Fibroblast of lung (primary cell): ENCODE measurements at regions not wholly inside any gene's neighbourhood (a gene's known extent, or its start where the extent isn't known, plus 50 kb on each side); places are given as distances from the start of the nearest gene placed in this dataset.

Experiments
- DNase-seq, 2 donors: peaks; one replicate each; pipeline versions ENCODE4 v3.0.0 to v3.0.0-alpha.2; 2010; ENCODE audit warnings: low read depth in 2 of 2
- H2AFZ ChIP-seq: 2 replicates; pipeline ENCODE4 v1.5.1; 2012; ENCODE audit warnings: low read length, control low read depth, inconsistent platforms
- H3K27ac ChIP-seq: 2 replicates; pipeline ENCODE4 v1.5.1; 2011; ENCODE audit warnings: low read length, control low read depth; ENCODE audit not compliant: insufficient read depth
- H3K27me3 ChIP-seq: 2 replicates; pipeline ENCODE4 v1.5.1; 2011; ENCODE audit warnings: mild to moderate bottlenecking, low read length; ENCODE audit not compliant: control insufficient read depth, insufficient read depth
- H3K36me3 ChIP-seq: 2 replicates; pipeline ENCODE4 v1.5.1; 2011; ENCODE audit warnings: low read length; ENCODE audit not compliant: control insufficient read depth, insufficient read depth
- H3K4me1 ChIP-seq: 2 replicates; pipeline ENCODE4 v1.5.1; 2011; ENCODE audit warnings: low read length; ENCODE audit not compliant: control insufficient read depth, insufficient read depth; ENCODE audit errors: extremely low read depth
- H3K4me2 ChIP-seq: 2 replicates; pipeline ENCODE4 v1.5.1; 2011; ENCODE audit warnings: low read length, control low read depth; ENCODE audit not compliant: insufficient read depth; ENCODE audit errors: extremely low read depth
- H3K4me3 ChIP-seq, 4 experiments: fragments of 200-600 bp in 1 of 4; sonication (generic) in 1 of 4; replicated peaks in 1 of 4; 2 replicates each; pipeline ENCODE4 v1.5.1; 2011 to 2016; ENCODE audit warnings: low read length in 4 of 4, low read depth in 3 of 4, mild to moderate bottlenecking in 3 of 4, control low read depth in 2 of 4, inconsistent platforms in 1 of 4, mixed read lengths in 1 of 4; ENCODE audit not compliant: insufficient read depth in 1 of 4; ENCODE audit errors: control extremely low read depth in 1 of 4
- H3K79me2 ChIP-seq: 2 replicates; pipeline ENCODE4 v1.5.1; 2012; ENCODE audit warnings: mild to moderate bottlenecking, low read length, inconsistent platforms; ENCODE audit not compliant: control insufficient read depth, insufficient read depth
- H3K9ac ChIP-seq: 2 replicates; pipeline ENCODE4 v1.5.1; 2011; ENCODE audit warnings: mild to moderate bottlenecking, low read length, control low read depth; ENCODE audit not compliant: insufficient read depth
- H3K9me3 ChIP-seq: 2 replicates; pipeline ENCODE4 v1.5.1; 2012; ENCODE audit warnings: low read depth, low read length; ENCODE audit not compliant: control insufficient read depth, insufficient read depth
- H4K20me1 ChIP-seq: 2 replicates; pipeline ENCODE4 v1.5.1; 2011; ENCODE audit warnings: low read length; ENCODE audit not compliant: control insufficient read depth, insufficient read depth; ENCODE audit errors: extremely low read depth
- EZH2 ChIP-seq: IDR thresholded peaks from 2 replicates; pipeline ENCODE4 v1.5.1; 2012; ENCODE audit warnings: low read length, control low read depth, mild to moderate bottlenecking; ENCODE audit errors: missing control alignments
- TF ChIP-seq, protein P1 (sequence below), 2 donors: IDR thresholded peaks in 1 of 2; conservative IDR thresholded peaks in 1 of 2; 1 replicate in 1 of 2; 2 replicates in 1 of 2; pipeline ENCODE4 v1.5.1; 2011 to 2012; ENCODE audit warnings: low read length in 2 of 2, control low read depth in 1 of 2, inconsistent platforms in 1 of 2, low read depth in 1 of 2, mild to moderate bottlenecking in 1 of 2

DNA sequence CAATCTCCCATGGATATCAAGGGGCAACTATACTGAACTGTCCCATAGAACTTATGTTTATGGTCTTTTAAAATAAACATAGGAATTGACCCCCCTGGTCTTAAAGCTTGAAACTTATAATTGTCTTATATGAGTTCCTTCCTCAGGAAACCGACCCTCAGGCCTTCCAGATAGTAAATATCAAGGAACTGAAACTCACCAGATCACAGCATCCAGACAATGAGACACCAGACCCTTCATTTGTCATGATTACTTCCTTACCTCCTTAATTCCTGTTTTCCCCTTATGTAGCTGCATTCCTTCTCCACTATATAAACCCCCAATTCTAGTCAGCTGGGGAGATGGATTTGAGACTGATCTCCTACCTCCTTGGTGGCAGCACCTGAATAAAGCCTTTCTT lies 94.8 kb upstream of the GRPR start:
- no peaks in the 10 kb centered on the region for H3K27me3 ChIP-seq
- no peak for TF ChIP-seq EZH2
- TF ChIP-seq, protein P1, sequence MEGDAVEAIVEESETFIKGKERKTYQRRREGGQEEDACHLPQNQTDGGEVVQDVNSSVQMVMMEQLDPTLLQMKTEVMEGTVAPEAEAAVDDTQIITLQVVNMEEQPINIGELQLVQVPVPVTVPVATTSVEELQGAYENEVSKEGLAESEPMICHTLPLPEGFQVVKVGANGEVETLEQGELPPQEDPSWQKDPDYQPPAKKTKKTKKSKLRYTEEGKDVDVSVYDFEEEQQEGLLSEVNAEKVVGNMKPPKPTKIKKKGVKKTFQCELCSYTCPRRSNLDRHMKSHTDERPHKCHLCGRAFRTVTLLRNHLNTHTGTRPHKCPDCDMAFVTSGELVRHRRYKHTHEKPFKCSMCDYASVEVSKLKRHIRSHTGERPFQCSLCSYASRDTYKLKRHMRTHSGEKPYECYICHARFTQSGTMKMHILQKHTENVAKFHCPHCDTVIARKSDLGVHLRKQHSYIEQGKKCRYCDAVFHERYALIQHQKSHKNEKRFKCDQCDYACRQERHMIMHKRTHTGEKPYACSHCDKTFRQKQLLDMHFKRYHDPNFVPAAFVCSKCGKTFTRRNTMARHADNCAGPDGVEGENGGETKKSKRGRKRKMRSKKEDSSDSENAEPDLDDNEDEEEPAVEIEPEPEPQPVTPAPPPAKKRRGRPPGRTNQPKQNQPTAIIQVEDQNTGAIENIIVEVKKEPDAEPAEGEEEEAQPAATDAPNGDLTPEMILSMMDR (conservative IDR thresholded peaks at IDR 0.05 in 1 of 2, IDR thresholded peaks at IDR 0.05 in 1 of 2; ENCODE audit: low read depth in 1 of 2, low read length in 2 of 2), result no peak
- no peaks in the 10 kb centered on the region for H4K20me1 ChIP-seq
- no peaks in the 10 kb centered on the region for H3K36me3 ChIP-seq
- H3K9me3 ChIP-seq, result no peaks in the 10 kb centered on the region
- no peak overlapping the region for H2AFZ ChIP-seq
- H3K27ac ChIP-seq, result no peak overlapping the region
- no peak overlapping the region for H3K4me3 ChIP-seq
- peaks cover 5% of the 10 kb centered on the region for H3K4me1 ChIP-seq
- H3K4me2 ChIP-seq, result no peak overlapping the region
- DNase-seq, result no peak
- no peak overlapping the region for H3K9ac ChIP-seq
- H3K79me2 ChIP-seq, result no peaks in the 10 kb centered on the region

DNA sequence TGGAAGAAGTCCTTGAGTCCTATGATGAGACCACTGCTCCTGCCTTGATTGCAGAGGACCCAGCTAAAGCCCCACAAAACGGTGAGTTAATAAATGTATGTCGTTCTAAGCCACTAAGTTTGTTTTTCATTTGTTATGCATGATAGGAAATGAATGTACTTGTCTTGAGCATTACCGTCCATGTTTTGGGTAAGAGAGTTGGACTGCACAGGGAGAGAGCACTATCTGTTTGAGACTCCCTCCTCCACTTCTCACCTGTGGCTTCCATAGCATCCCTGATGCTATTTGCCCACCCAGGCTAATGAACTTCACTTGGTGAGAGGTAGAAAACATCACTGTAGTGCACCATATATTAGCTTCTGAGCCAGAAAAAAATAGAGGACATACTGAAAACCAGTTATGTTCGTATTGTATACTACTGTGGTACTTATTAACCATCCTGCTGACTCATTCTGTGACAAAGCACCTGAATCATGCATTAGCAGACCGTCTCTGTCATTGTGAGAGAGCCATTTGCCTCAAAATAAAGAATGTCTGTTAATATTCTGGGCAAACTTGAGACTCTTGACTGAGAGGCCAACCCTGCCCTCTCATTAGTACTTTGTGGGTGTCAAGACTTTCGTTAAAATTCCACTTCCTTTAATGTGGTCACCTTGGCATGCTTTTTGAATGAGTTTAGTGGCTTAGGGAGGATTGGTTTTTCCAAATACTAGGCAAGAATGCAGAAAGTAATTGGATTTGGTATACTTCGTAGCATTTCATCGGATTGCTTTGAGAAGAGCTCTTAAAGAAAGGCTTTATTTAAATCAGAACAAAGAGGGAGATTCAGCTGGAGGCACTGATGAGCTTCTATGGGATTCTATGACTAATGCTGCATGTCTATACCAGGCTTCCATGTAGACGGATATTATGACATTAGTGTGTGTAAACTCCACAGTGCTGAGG lies 99.3 kb upstream of the GRPR start:
- Histone ChIP-seq H3K4me1 (peaks cover 5% of the 10 kb centered on the region), H3K9ac (no peak overlapping the region), H3K79me2 (no peaks in the 10 kb centered on the region), H3K27ac (no peak overlapping the region), H3K27me3 (no peaks in the 10 kb centered on the region), H2AFZ (no peak overlapping the region), H3K4me3 (no peak overlapping the region), H4K20me1 (no peaks in the 10 kb centered on the region), H3K36me3 (no peaks in the 10 kb centered on the region), H3K4me2 (peak overlapping the region; percentile 68), H3K9me3 (no peaks in the 10 kb centered on the region)
- DNase-seq, result peak in 1 of 2 donors; percentile 71
- TF ChIP-seq, protein P1 (conservative IDR thresholded peaks at IDR 0.05 in 1 of 2, IDR thresholded peaks at IDR 0.05 in 1 of 2; ENCODE audit: low read depth in 1 of 2, low read length in 2 of 2), result no peak
- TF ChIP-seq EZH2, result no peak

DNA sequence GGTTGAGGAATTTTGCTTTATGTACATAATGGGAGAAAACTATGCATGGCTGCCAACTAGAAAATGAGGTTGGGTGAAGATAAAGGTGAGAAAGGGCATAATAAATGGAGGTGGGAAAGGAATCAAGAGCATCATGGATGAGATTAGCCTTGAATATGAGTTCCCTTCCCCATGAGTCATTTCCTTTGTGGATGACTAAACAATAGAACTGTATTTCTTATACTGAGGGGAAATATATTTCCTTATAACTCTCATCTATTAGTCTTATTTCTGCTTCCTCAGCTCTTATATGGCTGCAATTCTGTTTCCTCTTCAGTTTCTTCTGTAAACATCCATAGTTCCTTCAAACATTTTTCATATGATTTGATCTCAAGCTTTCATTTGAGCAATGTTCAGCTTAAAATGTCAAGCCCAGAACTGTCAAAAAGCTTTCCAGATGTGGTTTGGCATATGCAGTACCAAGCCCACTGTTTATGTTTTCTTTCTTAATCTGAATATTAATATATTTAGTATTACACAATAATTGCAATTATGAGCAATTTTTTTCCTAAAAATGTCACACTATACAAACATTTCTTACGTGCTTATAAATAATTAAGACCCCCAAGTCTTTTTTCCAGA lies 100.7 kb upstream of the GRPR start:
- TF ChIP-seq EZH2, result no peak
- TF ChIP-seq, protein P1 (conservative IDR thresholded peaks at IDR 0.05 in 1 of 2, IDR thresholded peaks at IDR 0.05 in 1 of 2; ENCODE audit: low read depth in 1 of 2, low read length in 2 of 2), result no peak
- Histone ChIP-seq H3K4me1 (peaks cover 5% of the 10 kb centered on the region), H4K20me1 (no peaks in the 10 kb centered on the region), H3K79me2 (no peaks in the 10 kb centered on the region), H3K4me3 (no peak overlapping the region), H3K9ac (no peak overlapping the region), H3K4me2 (no peak overlapping the region), H2AFZ (no peak overlapping the region), H3K27ac (no peak overlapping the region), H3K36me3 (no peaks in the 10 kb centered on the region), H3K9me3 (no peaks in the 10 kb centered on the region), H3K27me3 (no peaks in the 10 kb centered on the region)
- peak; percentile 65 to 72 for DNase-seq
